ENCODE measurements at regions not wholly inside any gene's neighbourhood (a gene's known extent, or its start where the extent isn't known, plus 50 kb on each side); places are given as distances from the start of the nearest gene placed in this dataset.
"Not testable (repeated sequence)": the region's sequence is repeated elsewhere in the genome, so short reads cannot be mapped to it uniquely, and the experiment has no call there.

DNA sequence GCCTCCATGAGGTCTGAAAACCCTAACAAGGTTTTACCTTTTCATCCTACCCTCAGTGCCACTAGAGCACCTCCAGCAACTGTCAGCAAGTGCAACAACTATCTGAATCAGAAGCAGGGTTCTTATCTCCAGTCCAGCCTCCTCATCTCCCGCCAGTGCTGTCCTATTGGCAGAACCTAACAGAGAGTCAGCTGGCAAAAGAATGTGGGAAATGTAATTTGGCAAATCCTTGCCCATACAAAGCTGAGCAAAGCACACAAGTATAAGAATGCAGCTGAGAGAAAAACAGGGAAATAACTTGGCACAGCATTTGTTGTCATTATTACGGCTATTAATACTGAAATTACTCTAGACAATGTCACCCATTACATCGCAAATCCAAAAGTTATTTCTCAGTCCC lies 124.2 kb downstream of the ATP6V1G3 start:
- no peak for DNase-seq

- DNase-seq = no peak
Observed at GRCh38 chr1:198411240-198411639, 129.2 kb downstream of the ATP6V1G3 start.

GRCh38 chr1:198408716-198409115 lies 131.8 kb downstream of the ATP6V1G3 start:
- DNase-seq = no peak

DNA sequence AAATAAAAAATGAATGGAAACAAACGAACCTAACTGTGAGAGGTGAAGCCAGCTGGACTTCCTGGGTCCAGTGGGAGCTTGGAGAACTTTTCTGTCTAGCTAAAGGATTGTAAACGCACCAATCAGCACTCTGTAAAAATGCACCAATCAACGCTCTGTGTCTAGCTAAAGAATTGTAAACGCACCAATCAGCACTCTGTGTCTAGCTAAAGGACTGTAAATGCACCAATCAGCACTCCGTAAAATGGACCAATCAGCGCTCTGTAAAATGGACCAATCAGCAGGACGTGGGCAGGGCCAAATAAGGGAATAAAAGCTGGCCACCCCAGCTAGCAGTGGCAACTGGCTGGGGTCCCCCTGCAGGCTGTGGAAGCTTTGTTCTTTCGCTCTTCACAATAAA lies 135.8 kb downstream of the ATP6V1G3 start:
- DNase-seq = not testable (repeated sequence)

- DNase-seq = no peak
Observed at GRCh38 chr1:198400063-198400462, 140.4 kb downstream of the ATP6V1G3 start.

DNA sequence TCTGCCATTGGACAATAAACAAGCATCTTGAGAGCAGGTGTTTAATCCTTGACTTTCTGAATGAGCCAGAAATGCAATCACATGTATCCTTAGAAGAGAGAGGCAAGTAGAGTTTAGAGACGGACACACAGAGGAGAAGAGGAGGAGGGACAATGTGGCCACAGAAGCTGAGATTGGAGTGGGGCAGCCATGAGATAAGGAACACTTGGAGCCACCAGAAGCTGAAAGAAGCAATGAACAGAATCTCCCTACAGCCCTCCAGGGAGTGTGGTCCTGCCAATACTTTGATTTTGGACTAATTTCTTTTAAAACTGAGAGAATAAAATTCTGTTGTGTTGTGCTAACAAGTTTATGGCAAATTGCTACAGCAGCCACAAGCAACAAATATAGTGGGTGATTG lies 141.0 kb downstream of the ATP6V1G3 start:
- DNase-seq = no peak

GRCh38 chr1:198397208-198397808 lies 143.2 kb downstream of the ATP6V1G3 start:
- no peak for DNase-seq

DNA sequence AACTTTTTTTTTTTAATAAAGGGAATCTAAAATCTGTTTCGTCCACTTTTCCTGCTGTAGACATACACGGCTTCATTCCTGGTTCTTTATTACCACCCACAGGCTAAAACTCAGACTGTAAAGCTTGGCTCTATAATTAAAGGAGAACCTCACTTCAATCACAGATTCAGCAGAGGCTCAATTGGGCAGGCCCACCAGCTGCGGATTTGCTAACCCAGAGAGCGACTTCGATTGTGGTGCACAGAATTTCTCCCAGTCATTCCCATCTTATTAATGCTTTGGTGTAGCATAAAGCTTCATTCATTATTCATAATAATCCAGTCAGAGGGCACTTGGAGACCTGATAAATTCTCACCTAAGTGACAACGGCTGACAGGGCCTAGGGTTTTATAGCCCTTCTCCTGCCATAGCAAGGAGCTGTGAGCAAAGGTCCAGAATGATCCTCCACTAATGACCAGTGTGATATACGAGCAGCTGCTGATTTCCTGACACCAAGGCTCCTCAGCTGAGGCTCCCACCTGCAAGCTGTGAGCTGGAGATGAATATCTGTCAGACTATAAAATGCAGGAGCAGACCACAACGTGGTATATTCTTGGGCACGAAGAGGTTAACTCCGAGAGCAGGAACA lies 149.0 kb downstream of the ATP6V1G3 start:
- DNase-seq = no peak

- no peak for DNase-seq
Observed at GRCh38 chr1:198387587-198387986, 152.9 kb downstream of the ATP6V1G3 start.

GRCh38 chr1:198380275-198380674 lies 160.2 kb downstream of the ATP6V1G3 start:
- no peak for DNase-seq

GRCh38 chr1:198377702-198378101 lies 162.8 kb downstream of the ATP6V1G3 start:
- no peak for DNase-seq

DNA sequence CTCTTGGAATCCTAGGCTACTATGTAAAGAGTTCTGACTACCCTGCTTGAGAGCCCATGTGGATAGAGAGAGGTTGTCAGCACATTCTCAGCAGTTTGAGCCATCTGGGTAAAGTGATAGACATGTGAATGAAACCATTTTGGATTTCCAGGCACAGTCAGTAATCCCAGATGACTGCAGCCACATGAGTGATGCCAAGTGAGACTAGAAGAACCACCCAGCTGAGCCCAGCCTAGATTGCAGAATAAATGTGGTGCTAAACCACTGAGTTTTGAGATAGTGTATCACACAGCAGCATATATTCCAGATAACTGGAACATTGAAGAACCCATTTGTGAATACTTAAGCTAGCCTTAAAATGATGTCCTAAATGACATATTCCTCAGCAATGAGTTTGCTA lies 166.2 kb downstream of the ATP6V1G3 start:
- DNase-seq = no peak

GRCh38 chr1:198373376-198373775 lies 167.1 kb downstream of the ATP6V1G3 start:
- no peak for DNase-seq
